H1 (cell line): ENCODE measurements at regions not wholly inside any gene's neighbourhood (a gene's known extent, or its start where the extent isn't known, plus 50 kb on each side); places are given as distances from the start of the nearest gene placed in this dataset.

Experiments used
- ASH2L ChIP-seq: fragments of 200-600, 300-600 bp; sonication (generic); IDR thresholded peaks from one replicate; pipeline ENCODE4 v1.7.1; 2017; ENCODE audit warnings: low read length
- BCL11A ChIP-seq, 2 experiments: IDR thresholded peaks; one replicate each; pipeline ENCODE4 v1.6.1; 2011; ENCODE audit warnings: low read depth in 2 of 2, low read length in 2 of 2, mild to moderate bottlenecking in 2 of 2
- BRCA1 ChIP-seq: IDR thresholded peaks from 2 replicates; pipeline ENCODE4 v1.6.1; 2012; ENCODE audit warnings: low read depth, low read length, improper control_type of control experiment
- CHD1 ChIP-seq: IDR thresholded peaks from 2 replicates; pipeline ENCODE4 v1.6.1; 2012; ENCODE audit warnings: low read depth, low read length, improper control_type of control experiment
- E2F6 ChIP-seq: IDR thresholded peaks from 2 replicates; pipeline ENCODE4 v1.6.1; 2012; ENCODE audit warnings: inconsistent platforms
- EZH2 ChIP-seq: fragments of 200-600 bp; sonication (generic); IDR thresholded peaks from 2 replicates; pipeline ENCODE4 v1.7.1; 2012; ENCODE audit warnings: low read depth, mild to moderate bottlenecking, moderate library complexity, low read length, inconsistent platforms; ENCODE audit not compliant: severe bottlenecking
- GTF2F1 ChIP-seq: IDR thresholded peaks from 2 replicates; pipeline ENCODE4 v1.6.1; 2012; ENCODE audit warnings: low read depth, low read length, improper control_type of control experiment, borderline replicate concordance
- KDM4A ChIP-seq: IDR thresholded peaks from one replicate; pipeline ENCODE4 v1.7.1; 2012; ENCODE audit warnings: low read depth, mild to moderate bottlenecking, moderate library complexity, low read length, inconsistent platforms; ENCODE audit not compliant: severe bottlenecking
- RAD21 ChIP-seq, 2 experiments: IDR thresholded peaks in 1 of 2; conservative IDR thresholded peaks in 1 of 2; 2 replicates each; pipeline ENCODE4 v1.6.1; 2011; ENCODE audit warnings: low read depth in 2 of 2, low read length in 2 of 2, improper control_type of control experiment in 1 of 2, inconsistent platforms in 1 of 2, mild to moderate bottlenecking in 1 of 2, moderate library complexity in 1 of 2
- SIN3A ChIP-seq, 2 experiments: IDR thresholded peaks in 1 of 2; conservative IDR thresholded peaks in 1 of 2; 2 replicates each; pipeline ENCODE4 v1.6.1; 2011 to 2012; ENCODE audit warnings: low read length in 2 of 2, improper control_type of control experiment in 1 of 2, low read depth in 1 of 2, mild to moderate bottlenecking in 1 of 2
- SP1 ChIP-seq: IDR thresholded peaks from 2 replicates; pipeline ENCODE4 v1.6.1; 2011; ENCODE audit warnings: low read depth, low read length
- TAF7 ChIP-seq: optimal IDR thresholded peaks from 2 replicates; pipeline ENCODE3; 2011; ENCODE audit warnings: low read depth, mild to moderate bottlenecking, inconsistent platforms, low read length, moderate library complexity, borderline replicate concordance
- TBP ChIP-seq: IDR thresholded peaks from 2 replicates; pipeline ENCODE4 v1.6.1; 2011; ENCODE audit warnings: low read depth, low read length, improper control_type of control experiment
- TCF12 ChIP-seq: IDR thresholded peaks from 2 replicates; pipeline ENCODE4 v1.6.1; 2011; ENCODE audit warnings: low read depth, mild to moderate bottlenecking, low read length
- TEAD4 ChIP-seq: IDR thresholded peaks from 2 replicates; pipeline ENCODE4 v1.6.1; 2012; ENCODE audit warnings: low read depth, low read length, inconsistent platforms, mixed read lengths
- ZNF274 ChIP-seq: IDR thresholded peaks from 2 replicates; pipeline ENCODE4 v1.7.0; 2012; ENCODE audit warnings: low read length, borderline replicate concordance; ENCODE audit errors: extremely low read depth

GRCh38 chr11:57964660-57965059, 59.0 kb upstream of the OR9Q1 start (continued):
- TF ChIP-seq TCF12 (no peak), SIN3A (conservative IDR thresholded peaks at IDR 0.05 in 1 of 2, IDR thresholded peaks at IDR 0.05 in 1 of 2; ENCODE audit: low read depth in 1 of 2, low read length in 2 of 2) (no peak), TBP (no peak), E2F6 (no peak), SP1 (no peak), ASH2L (no peak), CHD1 (no peak), RAD21 (IDR thresholded peaks at IDR 0.05 in 1 of 2, conservative IDR thresholded peaks at IDR 0.05 in 1 of 2; ENCODE audit: low read depth in 2 of 2, low read length in 2 of 2) (no peak), BCL11A (IDR thresholded peaks at IDR 0.05; ENCODE audit: low read depth in 2 of 2, low read length in 2 of 2) (no peak), ZNF274 (no peak), TAF7 (no peak), KDM4A (no peak), TEAD4 (no peak), BRCA1 (no peak), GTF2F1 (no peak), EZH2 (no peak)
